Thymus (tissue), 11 donors: ENCODE measurements at regions not wholly inside any gene's neighbourhood (a gene's known extent, or its start where the extent isn't known, plus 50 kb on each side); places are given as distances from the start of the nearest gene placed in this dataset.

Experiments
- DNase-seq, 9 donors: peaks; one replicate each; pipeline ENCODE4 v3.0.0-alpha.2; 2013; ENCODE audit warnings: low spot score in 9 of 9, low read depth in 6 of 9, missing footprints in 1 of 9
- H3K27ac ChIP-seq, 2 donors: one replicate each; pipeline ENCODE4 v1.5.1; 2013; ENCODE audit warnings: control low read depth in 1 of 2, low read depth in 1 of 2, low read length in 1 of 2, mild to moderate bottlenecking in 1 of 2, moderate library complexity in 1 of 2
- H3K27me3 ChIP-seq, 2 donors: one replicate each; pipeline ENCODE4 v1.5.1; 2013; ENCODE audit warnings: low read length in 1 of 2; ENCODE audit not compliant: control insufficient read depth in 2 of 2, insufficient read depth in 1 of 2
- H3K36me3 ChIP-seq, 2 donors: one replicate each; pipeline ENCODE4 v1.5.1; 2013; ENCODE audit warnings: low read length in 1 of 2, mild to moderate bottlenecking in 1 of 2, moderate library complexity in 1 of 2; ENCODE audit not compliant: control insufficient read depth in 2 of 2, insufficient read depth in 2 of 2
- H3K4me1 ChIP-seq, 2 donors: one replicate each; pipeline ENCODE4 v1.5.1; 2013; ENCODE audit warnings: low read length in 2 of 2; ENCODE audit not compliant: control insufficient read depth in 2 of 2, insufficient read depth in 2 of 2
- H3K4me3 ChIP-seq, 2 donors: one replicate each; pipeline ENCODE4 v1.5.1; 2013; ENCODE audit warnings: low read length in 2 of 2, control low read depth in 1 of 2, mild to moderate bottlenecking in 1 of 2
- H3K9me3 ChIP-seq, 2 donors: one replicate each; pipeline ENCODE4 v1.5.1; 2013; ENCODE audit warnings: low read length in 1 of 2, mild to moderate bottlenecking in 1 of 2; ENCODE audit not compliant: control insufficient read depth in 2 of 2, insufficient read depth in 1 of 2
- WGBS: extraction: QIAGEN DNeasy Blood & Tissue Kit; methylation state at CpG from one replicate; pipeline ENCODE4 v1.1.7; 2013; 5-methylcytosine and 5-hydroxymethylcytosine counted together
- donor health status: healthy.

DNA sequence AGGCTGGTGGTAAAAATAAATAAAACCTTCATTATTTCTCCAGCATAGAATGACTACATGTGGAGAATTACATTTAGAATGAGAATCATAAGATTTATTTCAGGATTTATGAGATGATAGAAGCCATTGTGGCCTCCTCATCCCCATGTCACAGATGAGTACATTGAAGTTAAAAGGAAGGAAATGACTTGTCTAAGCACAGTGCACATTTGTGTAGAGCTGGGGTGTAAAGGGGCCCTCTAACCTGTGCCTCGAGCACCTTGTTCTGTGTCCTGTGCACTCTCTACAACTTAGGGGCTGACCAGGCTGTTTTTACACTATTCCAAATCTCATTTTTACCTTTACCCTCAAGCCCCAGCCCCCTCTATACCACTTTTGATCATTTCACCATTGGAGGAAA is 179.4 kb downstream of the RHOU start:
- H3K4me1 ChIP-seq: peaks cover 0 to 2% of the 10 kb centered on the region in 2 donors
- DNase-seq: no peak
- no peaks in the 10 kb centered on the region for H3K36me3 ChIP-seq
- no peaks in the 10 kb centered on the region for H3K27me3 ChIP-seq
- 70% methylated on average over 1 of the region's 1 CpG for WGBS
- H3K4me3 ChIP-seq: no peak overlapping the region
- peaks cover 0 to 5% of the 10 kb centered on the region in 2 donors for H3K9me3 ChIP-seq
- H3K27ac ChIP-seq: no peak overlapping the region

GRCh38 chr1:228917342-228917741 is 182.1 kb downstream of the RHOU start:
- Histone ChIP-seq H3K9me3 (peaks cover 0 to 5% of the 10 kb centered on the region in 2 donors), H3K36me3 (no peaks in the 10 kb centered on the region), H3K4me1 (peaks cover 0 to 7% of the 10 kb centered on the region in 2 donors), H3K4me3 (no peak overlapping the region), H3K27ac (no peak overlapping the region), H3K27me3 (no peaks in the 10 kb centered on the region)
- DNase-seq: no peak
- 98% methylated on average over 9 of the region's 9 CpGs for WGBS

GRCh38 chr1:228917755-228918154 is 182.5 kb downstream of the RHOU start:
- peaks cover 0 to 5% of the 10 kb centered on the region in 2 donors for H3K9me3 ChIP-seq
- H3K4me1 ChIP-seq: peaks cover 0 to 7% of the 10 kb centered on the region in 2 donors
- WGBS: 98% methylated on average over 2 of the region's 2 CpGs
- no peak overlapping the region for H3K4me3 ChIP-seq
- no peak for DNase-seq
- no peaks in the 10 kb centered on the region for H3K36me3 ChIP-seq
- no peaks in the 10 kb centered on the region for H3K27me3 ChIP-seq
- no peak overlapping the region for H3K27ac ChIP-seq

GRCh38 chr1:228918335-228918734 is 183.1 kb downstream of the RHOU start:
- 98% methylated on average over 4 of the region's 4 CpGs for WGBS

GRCh38 chr1:228919914-228920313 is 184.6 kb downstream of the RHOU start:
- Histone ChIP-seq H3K36me3 (no peaks in the 10 kb centered on the region), H3K27ac (no peak overlapping the region), H3K27me3 (no peaks in the 10 kb centered on the region), H3K9me3 (peaks cover 0 to 5% of the 10 kb centered on the region in 2 donors), H3K4me3 (no peak overlapping the region), H3K4me1 (peaks cover 0 to 7% of the 10 kb centered on the region in 2 donors)
- no peak for DNase-seq
- WGBS: 100% methylated on average over 1 of the region's 1 CpG

More at GRCh38 chr1:228918335-228918734, 183.1 kb downstream of the RHOU start:
- Histone ChIP-seq H3K9me3 (peaks cover 0 to 5% of the 10 kb centered on the region in 2 donors), H3K27ac (no peak overlapping the region), H3K36me3 (no peaks in the 10 kb centered on the region), H3K4me1 (peaks cover 0 to 7% of the 10 kb centered on the region in 2 donors), H3K27me3 (no peaks in the 10 kb centered on the region), H3K4me3 (no peak overlapping the region)
- DNase-seq: no peak

GRCh38 chr1:228920831-228921230 is 185.6 kb downstream of the RHOU start:
- Histone ChIP-seq H3K27me3 (no peaks in the 10 kb centered on the region), H3K9me3 (peaks cover 0 to 4% of the 10 kb centered on the region in 2 donors), H3K4me1 (peaks cover 0 to 7% of the 10 kb centered on the region in 2 donors), H3K4me3 (no peak overlapping the region), H3K27ac (no peak overlapping the region), H3K36me3 (no peaks in the 10 kb centered on the region)
- whole genome bisulfite sequencing: 86% methylated on average over 4 of the region's 4 CpGs
- DNase-seq: no peak

DNA sequence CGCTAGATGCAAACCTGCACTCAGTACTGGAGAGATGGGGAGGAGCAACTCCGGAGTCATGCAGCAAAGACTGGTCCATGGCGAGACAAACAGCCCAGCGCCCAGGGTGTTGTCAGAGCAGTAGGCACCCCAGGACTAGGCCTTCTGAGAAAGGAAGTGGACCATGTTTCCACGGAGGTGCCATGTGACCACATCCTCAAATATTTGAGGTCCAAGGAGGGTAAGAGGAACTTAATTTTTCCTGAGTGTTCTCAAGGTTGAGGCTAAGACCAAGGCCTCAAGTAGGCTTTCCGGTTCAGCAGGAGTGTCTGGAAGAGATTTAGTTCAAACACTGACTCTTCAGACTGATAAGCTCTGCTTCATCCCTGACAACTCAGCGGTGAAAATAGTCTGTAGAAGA is 186.2 kb downstream of the RHOU start:
- WGBS: 58% methylated on average over 7 of the region's 7 CpGs
- H3K36me3 ChIP-seq: no peaks in the 10 kb centered on the region
- no peak for DNase-seq
- no peaks in the 10 kb centered on the region for H3K27me3 ChIP-seq
- H3K4me1 ChIP-seq: peaks cover 0 to 7% of the 10 kb centered on the region in 2 donors
- no peaks in the 10 kb centered on the region for H3K9me3 ChIP-seq
- H3K27ac ChIP-seq: no peak overlapping the region
- no peak overlapping the region for H3K4me3 ChIP-seq

GRCh38 chr1:228922722-228923376 is 187.6 kb downstream of the RHOU start:
- H3K4me1 ChIP-seq: peaks cover 0 to 7% of the 10 kb centered on the region in 2 donors
- no peak overlapping the region for H3K4me3 ChIP-seq
- no peaks in the 10 kb centered on the region for H3K36me3 ChIP-seq
- no peak overlapping the region for H3K27ac ChIP-seq
- H3K9me3 ChIP-seq: no peaks in the 10 kb centered on the region
- no peak for DNase-seq
- 96% methylated on average over 5 of the region's 5 CpGs for WGBS
- H3K27me3 ChIP-seq: no peaks in the 10 kb centered on the region

- Histone ChIP-seq H3K27ac (no peak overlapping the region), H3K9me3 (peaks cover 0 to 5% of the 10 kb centered on the region in 2 donors), H3K4me3 (no peak overlapping the region), H3K4me1 (peaks cover 0 to 7% of the 10 kb centered on the region in 2 donors), H3K36me3 (no peaks in the 10 kb centered on the region), H3K27me3 (no peaks in the 10 kb centered on the region)
- DNase-seq: no peak
- WGBS: 96% methylated on average over 4 of the region's 4 CpGs
Measured at GRCh38 chr1:228923973-228924686, 188.9 kb downstream of the RHOU start.
